Mesenteric fat pad (tissue), 1 donor: ENCODE measurements at regions not wholly inside any gene's neighbourhood (a gene's known extent, or its start where the extent isn't known, plus 50 kb on each side); places are given as distances from the start of the nearest gene placed in this dataset.

Experiments used
- DNase-seq: peaks from one replicate; pipeline ENCODE4 v3.0.0-alpha.2; 2020; ENCODE audit warnings: low spot score
- donor health status: DM: yes; HTN: yes; CAD: no.

DNA sequence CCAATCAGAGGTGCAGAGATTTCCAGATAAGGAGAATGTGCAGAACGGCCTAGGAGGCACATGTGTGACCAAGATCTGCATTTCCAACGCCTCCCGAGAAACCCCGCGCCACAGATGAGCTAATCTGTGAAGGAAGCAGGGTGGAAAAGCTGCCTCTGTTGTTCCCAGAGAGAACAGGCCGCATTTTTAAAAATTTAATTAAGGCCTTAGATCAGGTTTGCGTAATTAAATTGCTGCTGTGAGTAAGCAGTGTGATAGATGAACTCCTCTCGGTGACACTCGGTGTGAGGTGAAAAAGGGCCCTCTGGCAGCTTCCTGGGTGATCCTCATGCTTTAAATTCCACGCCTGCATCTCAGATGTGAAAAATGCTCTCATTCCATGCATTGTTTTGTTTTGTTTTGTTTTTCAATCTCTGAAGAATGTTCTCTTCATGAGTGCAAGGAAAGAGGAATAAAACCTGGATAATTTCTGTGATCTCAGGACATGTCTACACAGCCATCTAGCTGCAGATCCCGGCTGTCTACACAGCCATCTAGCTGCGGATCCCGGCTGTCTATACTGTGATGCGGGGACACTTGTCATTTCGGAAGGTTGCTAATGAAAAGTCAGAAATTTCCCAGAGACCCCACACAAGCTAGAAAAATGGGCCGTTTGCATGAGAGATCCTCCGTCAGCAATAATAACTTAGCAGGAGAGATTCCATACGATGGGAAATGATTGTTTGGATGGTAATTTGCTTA is 1398.9 kb downstream of the BRD1 start:
- DNase-seq, result no peak

- no peak for DNase-seq
Measured at GRCh38 chr22:48427731-48428211, 1399.9 kb downstream of the BRD1 start.

GRCh38 chr22:48426466-48427380 is 1401.0 kb downstream of the BRD1 start:
- DNase-seq, result peak; percentile 60

DNA sequence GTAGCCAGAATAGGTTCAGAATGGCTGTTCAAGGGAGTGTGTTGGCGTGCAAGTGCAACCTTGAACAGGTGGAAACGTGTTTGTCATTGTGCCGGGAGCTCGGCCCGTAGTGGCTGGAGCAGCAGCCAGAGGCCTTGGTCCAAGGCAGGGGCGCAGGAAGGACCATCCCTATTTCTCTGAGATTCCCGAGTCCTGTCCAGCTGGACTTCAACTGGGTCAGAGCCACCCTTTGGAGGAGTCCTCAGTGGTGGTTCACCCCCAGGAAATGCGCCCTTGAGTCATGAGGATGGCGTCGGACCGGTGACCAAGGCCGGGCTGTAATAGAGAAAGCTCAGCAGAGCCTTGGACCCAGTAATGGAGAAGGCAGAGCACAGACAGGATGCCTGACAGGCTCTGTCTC is 1402.0 kb downstream of the BRD1 start:
- no peak for DNase-seq

DNA sequence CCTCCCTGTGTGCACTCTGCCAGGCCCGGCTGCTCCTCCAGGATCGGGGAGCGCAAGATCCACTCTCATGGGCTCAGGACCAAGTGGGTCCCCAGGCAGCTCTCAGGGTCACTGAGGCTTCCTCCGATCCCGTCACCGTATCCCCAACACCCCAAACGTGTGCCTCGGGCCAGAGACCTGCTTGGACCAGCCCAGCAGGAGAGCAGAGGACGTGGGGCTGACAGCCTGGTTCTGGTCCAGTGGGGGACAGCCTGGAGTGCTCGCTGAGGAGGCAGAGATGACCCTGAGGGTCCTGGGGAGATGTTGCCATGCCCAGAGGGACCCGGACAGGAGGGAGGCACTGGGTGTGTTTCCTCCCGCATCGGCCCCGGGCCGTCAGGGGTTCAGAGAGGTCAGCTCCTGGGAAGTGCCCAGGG is 1402.6 kb downstream of the BRD1 start:
- no peak for DNase-seq

GRCh38 chr22:48424661-48425060 is 1403.0 kb downstream of the BRD1 start:
- no peak for DNase-seq

- DNase-seq, result peak; percentile 82
Measured at GRCh38 chr22:48424201-48424627, 1403.5 kb downstream of the BRD1 start.

DNA sequence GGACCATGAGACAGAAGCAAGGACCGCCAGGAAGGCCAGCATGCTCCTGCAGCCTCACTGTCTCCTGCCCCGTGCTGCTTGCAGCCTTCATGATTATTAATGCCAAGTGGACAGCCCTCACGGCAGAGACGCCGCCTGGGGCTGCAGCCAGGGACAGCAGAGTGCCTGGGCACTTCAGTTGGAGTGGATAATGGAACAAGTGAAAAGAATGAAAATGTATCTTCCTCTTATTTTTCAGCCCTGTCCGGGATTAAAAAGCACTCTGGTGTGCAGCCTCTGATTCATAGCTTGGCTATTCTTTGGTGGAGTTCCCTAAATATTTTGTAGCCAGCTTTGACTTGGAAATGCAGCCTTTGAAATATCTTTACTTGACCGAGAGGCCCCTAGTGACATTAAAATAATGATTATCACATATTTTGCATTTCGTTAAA is 1404.2 kb downstream of the BRD1 start:
- peak; percentile 22 for DNase-seq

- peak; percentile 6 for DNase-seq
Measured at GRCh38 chr22:48422900-48423480, 1404.7 kb downstream of the BRD1 start.

DNA sequence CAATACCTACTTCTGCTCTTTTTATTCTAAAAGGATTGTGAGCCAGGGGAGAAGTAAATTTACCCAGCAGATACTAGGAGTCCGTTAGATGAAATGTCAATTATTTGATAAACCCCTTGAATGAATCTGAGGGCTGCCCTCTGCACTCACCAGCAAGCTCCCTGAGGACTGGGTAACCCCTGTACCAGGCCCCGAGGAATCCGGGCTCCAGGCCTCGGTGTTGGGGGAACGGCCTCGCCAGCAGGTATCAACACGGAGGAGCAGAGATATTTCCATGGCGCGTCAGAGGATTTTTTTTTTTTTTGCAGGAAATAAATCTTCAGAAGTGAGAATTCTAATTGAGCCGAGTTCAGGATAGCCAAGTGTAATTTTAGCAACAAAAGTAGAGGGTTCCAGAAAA is 1408.8 kb downstream of the BRD1 start:
- DNase-seq, result peak; percentile 77

GRCh38 chr22:48417225-48418070 is 1410.2 kb downstream of the BRD1 start:
- DNase-seq, result peak; percentile 84

- DNase-seq, result peak; percentile 28
Measured at GRCh38 chr22:48416396-48417224, 1411.1 kb downstream of the BRD1 start.

DNA sequence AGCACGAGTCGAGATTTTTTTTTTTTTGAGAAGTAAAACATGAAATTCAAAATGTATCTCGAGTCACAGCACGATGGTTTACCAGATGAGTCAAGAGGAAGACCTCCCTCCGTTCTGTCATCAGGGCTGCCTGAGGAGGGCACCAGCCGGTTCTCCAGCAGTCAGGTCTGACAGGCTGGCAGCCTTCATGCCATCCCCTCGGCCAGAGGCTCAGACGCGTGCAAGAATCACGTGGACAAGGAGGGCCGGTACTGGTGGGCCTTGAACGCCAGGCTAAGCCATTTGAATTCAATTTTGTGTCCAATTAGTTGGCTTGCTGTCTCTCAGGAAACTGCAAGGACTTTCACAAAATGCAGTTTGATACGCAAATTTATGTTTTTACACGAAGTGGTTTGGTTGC is 1412.2 kb downstream of the BRD1 start:
- peak; percentile 64 for DNase-seq

DNA sequence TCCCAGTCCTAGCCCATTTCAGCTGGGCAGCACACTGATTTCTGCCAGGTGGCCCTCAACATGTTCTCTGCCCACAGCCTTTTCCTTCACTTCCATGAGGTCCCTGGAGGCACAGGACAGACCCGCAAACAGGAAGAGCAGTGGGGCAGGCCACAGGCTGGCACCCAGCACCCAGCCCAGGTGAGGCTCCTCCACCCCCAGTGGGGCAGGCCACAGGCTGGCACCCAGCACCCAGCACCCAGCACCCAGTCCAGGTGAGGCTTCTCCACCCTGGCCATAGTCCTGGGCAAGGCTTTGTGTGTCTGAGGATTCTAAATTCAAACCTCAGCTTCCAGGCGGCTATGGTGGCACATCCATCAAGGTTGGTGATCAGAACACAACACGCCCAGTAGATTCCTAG is 1413.0 kb downstream of the BRD1 start:
- DNase-seq, result peak; percentile 39

- peak; percentile 57 for DNase-seq
Measured at GRCh38 chr22:48412931-48413330, 1414.7 kb downstream of the BRD1 start.

- DNase-seq, result peak; percentile 22
Measured at GRCh38 chr22:48410536-48410935, 1417.1 kb downstream of the BRD1 start.

DNA sequence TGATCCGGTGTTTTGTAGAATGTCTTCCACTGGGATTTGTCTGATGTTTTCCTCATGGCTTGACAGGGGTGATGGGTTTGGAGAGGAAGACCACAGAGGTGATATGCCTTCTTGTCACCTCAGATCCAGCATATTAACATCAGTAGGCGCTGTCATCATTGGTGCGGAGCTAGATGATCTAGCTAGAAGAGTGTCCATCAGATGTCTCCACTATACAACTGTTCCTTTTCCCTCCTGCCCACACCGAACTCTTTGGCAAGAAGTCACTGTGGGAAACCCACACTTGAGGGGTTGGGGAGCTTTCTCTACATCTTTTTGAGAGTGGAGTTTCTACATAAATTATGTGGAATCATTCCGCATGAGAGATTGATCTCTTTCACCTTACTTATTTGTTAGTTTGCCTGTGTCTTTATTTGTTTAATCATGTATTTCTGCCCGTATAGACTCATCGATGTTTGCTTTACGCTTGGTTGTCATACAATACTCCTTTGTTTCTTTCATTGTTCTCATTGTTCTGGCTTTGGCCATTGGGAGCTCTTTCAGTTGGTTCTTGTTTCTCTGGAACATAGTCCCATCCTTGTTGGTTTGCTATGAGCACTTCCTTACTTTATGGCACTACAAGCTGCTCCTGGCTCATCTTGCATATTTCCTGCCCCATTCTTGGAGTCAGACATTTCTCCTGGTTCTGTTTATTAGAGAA is 1420.3 kb downstream of the BRD1 start:
- DNase-seq, result no peak

DNA sequence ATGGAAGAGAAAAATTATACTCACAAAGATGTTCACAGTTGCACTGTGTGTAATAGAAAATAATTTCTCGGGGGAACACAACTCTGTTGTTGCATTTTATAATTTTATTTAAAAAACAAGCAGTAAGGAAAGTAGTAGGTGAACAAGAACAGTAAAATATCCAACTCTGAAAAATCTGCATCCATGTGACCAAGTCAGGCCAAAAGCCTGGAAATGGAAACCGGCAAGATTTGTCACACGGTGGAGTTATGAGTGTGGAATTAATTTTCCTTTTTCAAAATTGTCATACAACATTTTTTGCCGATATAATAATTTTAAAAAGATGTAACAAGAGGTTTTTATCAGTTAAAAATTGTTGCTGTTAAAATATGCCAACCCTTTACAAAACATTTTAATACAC is 1421.5 kb downstream of the BRD1 start:
- DNase-seq, result no peak

GRCh38 chr22:48405741-48406140 is 1421.9 kb downstream of the BRD1 start:
- DNase-seq, result no peak
